Astrocyte (in vitro differentiated cells and primary cell): ENCODE measurements at regions not wholly inside any gene's neighbourhood (a gene's known extent, or its start where the extent isn't known, plus 50 kb on each side); places are given as distances from the start of the nearest gene placed in this dataset.
"Not testable (repeated sequence)": the region's sequence is repeated elsewhere in the genome, so short reads cannot be mapped to it uniquely, and the experiment has no call there.

Source experiments
- DNase-seq: peaks from one replicate; pipeline ENCODE4 v3.0.0-alpha.2; 2010; ENCODE audit warnings: low read depth
- FAIRE-seq: peaks from 2 replicates; lab custom pipeline; 2011; peaks lifted over from hg19 to GRCh38; lab: Jason Lieb, UNC
- H2AFZ ChIP-seq: 2 replicates; pipeline ENCODE4 v1.6.0; 2012; ENCODE audit warnings: low read depth, low read length, inconsistent platforms
- H3K27ac ChIP-seq: 2 replicates; pipeline ENCODE4 v1.5.1; 2011; ENCODE audit warnings: low read depth, low read length, inconsistent platforms
- H3K27me3 ChIP-seq: 2 replicates; pipeline ENCODE4 v1.6.0; 2011; ENCODE audit warnings: low read length, inconsistent platforms; ENCODE audit not compliant: insufficient read depth
- H3K36me3 ChIP-seq: 2 replicates; pipeline ENCODE4 v1.5.1; 2011; ENCODE audit warnings: low read length, inconsistent platforms; ENCODE audit not compliant: insufficient read depth
- H3K4me1 ChIP-seq: 2 replicates; pipeline ENCODE4 v1.5.1; 2011; ENCODE audit warnings: low read length, inconsistent platforms; ENCODE audit not compliant: insufficient read depth
- H3K4me2 ChIP-seq: 2 replicates; pipeline ENCODE4 v1.6.0; 2012; ENCODE audit warnings: low read length, inconsistent platforms
- H3K4me3 ChIP-seq: 2 replicates; pipeline ENCODE4 v1.5.1; 2011; ENCODE audit warnings: low read depth, mild to moderate bottlenecking, low read length, inconsistent platforms; ENCODE audit not compliant: insufficient read depth
- H3K79me2 ChIP-seq: 2 replicates; pipeline ENCODE4 v1.6.0; 2012; ENCODE audit warnings: mild to moderate bottlenecking, low read length, inconsistent platforms; ENCODE audit not compliant: insufficient read depth
- H3K9ac ChIP-seq: 2 replicates; pipeline ENCODE4 v1.6.0; 2012; ENCODE audit warnings: mild to moderate bottlenecking, low read length, inconsistent platforms
- H3K9me3 ChIP-seq: 2 replicates; pipeline ENCODE4 v1.5.1; 2012; ENCODE audit warnings: low read depth, mild to moderate bottlenecking, low read length, inconsistent platforms; ENCODE audit not compliant: insufficient read depth
- H4K20me1 ChIP-seq: 2 replicates; pipeline ENCODE4 v1.6.0; 2012; ENCODE audit warnings: low read length, inconsistent platforms; ENCODE audit not compliant: insufficient read depth
- H3K27ac Mint-ChIP-seq: one replicate; pipeline ENCODE4 v1.8.0; 2021; ENCODE audit warnings: mild to moderate bottlenecking, mixed read lengths; ENCODE audit not compliant: unreplicated experiment
- H3K27me3 Mint-ChIP-seq: one replicate; pipeline ENCODE4 v1.8.0; 2021; ENCODE audit warnings: low read depth, mixed read lengths; ENCODE audit not compliant: unreplicated experiment
- H3K36me3 Mint-ChIP-seq: one replicate; pipeline ENCODE4 v1.8.0; 2021; ENCODE audit warnings: low read depth, mixed read lengths; ENCODE audit not compliant: unreplicated experiment
- H3K4me1 Mint-ChIP-seq: one replicate; pipeline ENCODE4 v1.8.0; 2021; ENCODE audit warnings: low read depth, mixed read lengths; ENCODE audit not compliant: unreplicated experiment
- H3K4me3 Mint-ChIP-seq: one replicate; pipeline ENCODE4 v1.8.0; 2021; ENCODE audit warnings: mild to moderate bottlenecking, moderate library complexity, mixed read lengths; ENCODE audit not compliant: unreplicated experiment
- H3K9me3 Mint-ChIP-seq: one replicate; pipeline ENCODE4 v1.8.0; 2021; ENCODE audit warnings: mild to moderate bottlenecking, mixed read lengths; ENCODE audit not compliant: unreplicated experiment
- CTCF ChIP-seq: IDR thresholded peaks from 2 replicates; pipeline ENCODE4 v1.5.1; 2011; ENCODE audit warnings: low read depth, mild to moderate bottlenecking, inconsistent platforms, low read length, moderate library complexity; ENCODE audit not compliant: insufficient read depth
- EZH2 ChIP-seq: IDR thresholded peaks from 2 replicates; pipeline ENCODE4 v1.6.1; 2012; ENCODE audit warnings: mild to moderate bottlenecking, low read length, inconsistent platforms; ENCODE audit not compliant: insufficient read depth

- TF ChIP-seq CTCF: no peak
- no peak for TF ChIP-seq EZH2
- Histone ChIP-seq H3K9me3 (peaks cover 13% of the 10 kb centered on the region), H4K20me1 (no peaks in the 10 kb centered on the region), H3K4me1 (no peaks in the 10 kb centered on the region), H3K4me2 (no peak overlapping the region), H3K79me2 (no peaks in the 10 kb centered on the region), H3K27ac (no peak overlapping the region), H3K4me3 (no peak overlapping the region), H3K27me3 (no peaks in the 10 kb centered on the region), H3K9ac (no peak overlapping the region), H3K36me3 (no peaks in the 10 kb centered on the region), H2AFZ (no peak overlapping the region)
- Mint-ChIP-seq H3K36me3 (no peaks in the 10 kb centered on the region), H3K4me3 (no peak overlapping the region), H3K27ac (no peak overlapping the region), H3K27me3 (no peaks in the 10 kb centered on the region), H3K9me3 (peaks cover 29% of the 10 kb centered on the region), H3K4me1 (no peaks in the 10 kb centered on the region)
- DNase-seq (no peak), FAIRE-seq (no peak)
Observed at GRCh38 chr15:22237891-22238275, 157.6 kb downstream of the OR4M2 start.

- FAIRE-seq, H3K27ac Mint-ChIP-seq, H3K4me3 Mint-ChIP-seq: not testable (repeated sequence)
Observed at GRCh38 chr15:22238276-22238958, 158.1 kb downstream of the OR4M2 start.

GRCh38 chr15:22238959-22239805 is 158.9 kb downstream of the OR4M2 start:
- not testable (repeated sequence) for H3K4me3 Mint-ChIP-seq
- H3K9me3 Mint-ChIP-seq: peaks cover 39% of the 10 kb centered on the region

More at GRCh38 chr15:22238276-22238958, 158.1 kb downstream of the OR4M2 start:
- not testable (repeated sequence) for H3K9ac ChIP-seq, H3K27me3 Mint-ChIP-seq, H3K4me1 ChIP-seq, H4K20me1 ChIP-seq, H3K27ac ChIP-seq, H3K79me2 ChIP-seq, H3K4me2 ChIP-seq, H3K4me3 ChIP-seq, H3K27me3 ChIP-seq, H3K36me3 Mint-ChIP-seq, H2AFZ ChIP-seq, H3K4me1 Mint-ChIP-seq, DNase-seq, H3K36me3 ChIP-seq
- H3K9me3 Mint-ChIP-seq: peaks cover 34% of the 10 kb centered on the region
- H3K9me3 ChIP-seq: peaks cover 12% of the 10 kb centered on the region

More at GRCh38 chr15:22238959-22239805, 158.9 kb downstream of the OR4M2 start:
- DNase-seq, H3K4me2 ChIP-seq, H4K20me1 ChIP-seq, H2AFZ ChIP-seq, H3K27ac Mint-ChIP-seq, H3K4me1 ChIP-seq, FAIRE-seq, H3K4me1 Mint-ChIP-seq, H3K79me2 ChIP-seq, H3K27me3 ChIP-seq, H3K27ac ChIP-seq, H3K36me3 ChIP-seq, H3K9ac ChIP-seq, H3K4me3 ChIP-seq, H3K27me3 Mint-ChIP-seq, H3K36me3 Mint-ChIP-seq: not testable (repeated sequence)
- peaks cover 12% of the 10 kb centered on the region for H3K9me3 ChIP-seq
